Heart right ventricle (tissue), 16 donors: ENCODE measurements at regions not wholly inside any gene's neighbourhood (a gene's known extent, or its start where the extent isn't known, plus 50 kb on each side); places are given as distances from the start of the nearest gene placed in this dataset.
A peak's percentile ranks its signal among the peaks of the same experiment; 100 is the strongest.
"Not testable (repeated sequence)": the region's sequence is repeated elsewhere in the genome, so short reads cannot be mapped to it uniquely, and the experiment has no call there.

Experiments used
- ATAC-seq, 8 donors: fragments of 200-7000 bp; cut with Tn5 transposase; one replicate each; pipeline ENCODE4 v1.9.1; 2020; ENCODE audit warnings: mild to moderate bottlenecking in 8 of 8, moderate library complexity in 8 of 8, moderate number of reproducible peaks in 1 of 8
- DNase-seq, 2 donors: peaks; one replicate each; pipeline ENCODE4 v3.0.0-alpha.2; 2020
- H3K27ac ChIP-seq, 10 donors: fragments of 200-600 bp; sonication (generic) in 2 of 10; one replicate each; pipeline versions ENCODE4 v1.5.0 to v1.8.0; 2020 to 2022; ENCODE audit warnings: mild to moderate bottlenecking in 3 of 10
- H3K27me3 ChIP-seq, 7 donors: fragments of 200-600 bp; one replicate each; pipeline ENCODE4 v1.8.0; 2021 to 2022; ENCODE audit warnings: mild to moderate bottlenecking in 2 of 7
- H3K36me3 ChIP-seq, 9 donors: fragments of 200-600 bp; sonication (generic) in 1 of 9; one replicate each; pipeline versions ENCODE4 v1.5.0 to v1.8.0; 2020 to 2022; ENCODE audit warnings: mild to moderate bottlenecking in 2 of 9
- H3K4me1 ChIP-seq, 9 donors: fragments of 200-600 bp; sonication (generic) in 1 of 9; one replicate each; pipeline versions ENCODE4 v1.5.0 to v1.8.0; 2020 to 2022; ENCODE audit warnings: mild to moderate bottlenecking in 4 of 9
- H3K4me3 ChIP-seq, 10 donors: fragments of 200-600 bp; sonication (generic) in 2 of 10; one replicate each; pipeline versions ENCODE4 v1.5.0 to v1.8.0; 2020 to 2022; ENCODE audit warnings: mild to moderate bottlenecking in 7 of 10, moderate library complexity in 2 of 10
- H3K9me3 ChIP-seq, 11 donors: fragments of 200-600 bp in 10 of 11; sonication (generic) in 2 of 11; one replicate each; pipeline versions ENCODE4 v1.5.0 to v1.8.0; 2013 to 2022; ENCODE audit warnings: mild to moderate bottlenecking in 2 of 11, control low read depth in 1 of 11, moderate library complexity in 1 of 11
- WGBS, 2 donors: extraction: QIAGEN DNeasy Blood & Tissue Kit; methylation state at CpG; one replicate each; pipeline ENCODE4 v1.1.7; 2013; ENCODE audit warnings: inconsistent platforms in 1 of 2; 5-methylcytosine and 5-hydroxymethylcytosine counted together
- intact Hi-C, 10 donors: fragments of 100-400 bp; cut with DNase I; formaldehyde crosslinking; loops; one replicate each; pipeline versions ENCODE4 v1.11.1 to v1.14.2; 2022
- donor health status: Arrhythmogenic right ventricular cardiomyopathy.
- donor health status: ischemic (EF 13 %, LVEDD 7.1; RV severe dilation, severe dysfunction).
- donor health status: healthy with polysubstance abuse.
- donor health status: DM: no; HTN: yes; CAD: no.
- donor health status: DM: no; HTN: no; CAD: no.
- donor health status: ischemic (EF 25% LVEDD 6.9; RV normal size, moderate dysfunction).
- donor health status: ischemic (EF 25% LVEDD 5.7; RV mildly dilated, moderate dysfunction).
- donor health status: healthy.
- donor health status: DM: yes; HTN: yes; CAD: no.
- donor health status: Ischemic cardiomyopathy.
- donor health status: ischemic (EF 35%, LVEDD 5.7; RV mildly dilated, moderate dysfunction).
- donor health status: nonischemic (EF 11% LVEDD 7.7; RV severe dilation, severe dysfunction).
- donor health status: DM: yes; HTN: yes; CAD: no.
- donor health status: PGD.
- donor health status: ischemic (EF 29% LVEDD 5.4; RV normal size, mild dysfunction).
- donor health status: nonischemic (EF 23%, LVEDD 6.1; RV moderate dilation, normal function).

GRCh38 chr16:29355339-29356059, 51.0 kb downstream of the NPIPB11 start:
- 96 to 98% methylated on average over 21 of the region's 23 CpGs for WGBS, 2 donors
- H3K4me3 ChIP-seq, H3K27me3 ChIP-seq, H3K9me3 ChIP-seq, DNase-seq, H3K27ac ChIP-seq, intact Hi-C loops, ATAC-seq, H3K36me3 ChIP-seq, H3K4me1 ChIP-seq: not testable (repeated sequence)

DNA sequence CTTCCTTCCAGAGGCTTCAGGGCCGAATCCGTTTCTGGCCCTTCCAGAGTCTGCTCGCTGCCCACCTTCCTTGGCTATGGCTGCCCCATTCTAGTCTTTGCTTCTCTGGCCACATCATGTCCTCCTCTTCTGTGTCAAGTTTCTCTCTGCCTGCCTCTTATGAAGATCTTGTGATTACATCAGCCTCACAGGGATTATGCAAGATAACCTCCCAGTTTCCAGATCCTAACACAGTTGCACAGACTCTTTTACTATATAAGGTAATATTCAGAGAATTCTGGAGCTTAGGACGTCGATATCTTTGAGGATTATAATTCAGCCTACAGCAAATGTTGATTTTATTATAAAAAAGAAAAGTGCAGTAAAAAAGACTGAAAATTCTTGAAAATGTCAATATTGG, 52.1 kb downstream of the NPIPB11 start:
- H3K4me1 ChIP-seq: peaks cover 0 to 12% (median 0%) of the 10 kb centered on the region in 9 donors
- H3K36me3 ChIP-seq, H3K27ac ChIP-seq, intact Hi-C loops, H3K4me3 ChIP-seq, H3K9me3 ChIP-seq, H3K27me3 ChIP-seq, DNase-seq: not testable (repeated sequence)
- peak in 1 of 8 donors; percentile 66 for ATAC-seq
- WGBS, 2 donors: 71 to 74% methylated on average over 2 of the region's 5 CpGs

DNA sequence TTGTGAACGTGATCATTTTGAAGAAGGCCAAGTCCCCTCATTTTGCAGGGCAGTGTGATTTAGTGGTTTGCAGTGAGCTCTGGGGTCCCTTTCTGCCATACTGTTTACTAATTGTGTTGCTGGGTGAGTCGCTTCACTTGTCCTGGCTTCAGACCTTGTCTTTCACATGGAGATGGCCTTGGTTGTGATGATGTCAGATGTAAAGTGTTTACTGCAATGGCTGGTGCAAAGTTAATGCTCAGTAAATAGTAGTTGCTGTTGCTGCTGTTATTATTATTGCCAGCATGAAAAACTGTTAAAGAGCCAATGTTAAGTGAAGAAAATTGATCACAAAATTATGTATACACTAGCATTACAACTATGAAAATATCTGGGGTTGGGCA, 53.9 kb downstream of the NPIPB11 start:
- ATAC-seq, H3K27me3 ChIP-seq, intact Hi-C loops, DNase-seq, H3K4me3 ChIP-seq, H3K36me3 ChIP-seq, H3K9me3 ChIP-seq, H3K27ac ChIP-seq: not testable (repeated sequence)
- peaks cover 0 to 17% (median 3%) of the 10 kb centered on the region in 9 donors for H3K4me1 ChIP-seq
- WGBS, 2 donors: 97 to 100% methylated on average over 1 of the region's 2 CpGs

DNA sequence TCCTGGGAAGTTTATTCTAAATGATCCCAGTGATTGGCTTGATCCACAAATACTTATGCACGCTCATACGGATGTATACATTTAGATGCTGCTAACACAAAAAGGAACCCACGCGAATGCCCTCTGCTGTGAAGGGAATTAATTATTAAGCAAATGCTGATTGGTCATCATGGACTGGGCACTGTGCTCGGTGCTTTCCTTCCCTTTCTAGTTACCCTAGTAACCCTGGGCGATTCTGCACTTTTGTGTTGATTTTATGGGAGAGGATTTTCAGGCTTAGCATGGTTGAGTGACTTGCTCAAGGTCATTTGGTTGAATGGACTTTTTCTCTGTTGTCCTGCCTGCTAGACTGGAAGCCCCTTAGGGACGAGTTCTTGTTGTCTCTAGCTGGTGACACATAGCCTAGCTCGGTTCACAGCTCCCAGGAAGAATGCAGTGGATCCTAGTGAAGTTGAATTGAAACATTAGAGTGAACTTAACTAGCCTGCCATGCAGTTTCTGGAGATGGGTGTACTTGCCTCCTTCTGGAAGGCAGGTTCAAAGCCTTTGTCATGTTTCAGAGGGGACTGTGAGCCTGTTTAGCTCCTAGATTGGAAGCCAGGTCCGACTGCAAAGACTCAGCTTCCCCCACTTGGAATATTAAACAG, 54.4 kb downstream of the NPIPB11 start:
- H3K9me3 ChIP-seq, intact Hi-C loops, ATAC-seq, H3K36me3 ChIP-seq, DNase-seq, H3K27ac ChIP-seq, H3K4me3 ChIP-seq, H3K27me3 ChIP-seq: not testable (repeated sequence)
- 88 to 89% methylated on average over 9 of the region's 9 CpGs for WGBS, 2 donors
- H3K4me1 ChIP-seq: peaks cover 0 to 19% (median 3%) of the 10 kb centered on the region in 9 donors

GRCh38 chr16:29351271-29351969, 55.1 kb downstream of the NPIPB11 start:
- DNase-seq, intact Hi-C loops, H3K27ac ChIP-seq, H3K9me3 ChIP-seq, H3K36me3 ChIP-seq, H3K4me3 ChIP-seq, H3K27me3 ChIP-seq: not testable (repeated sequence)
- 64 to 77% methylated on average over 11 of the region's 15 CpGs for WGBS, 2 donors
- peaks cover 0 to 20% (median 3%) of the 10 kb centered on the region in 9 donors for H3K4me1 ChIP-seq
- ATAC-seq: peak in 1 of 8 donors; percentile 21

- peaks cover 0 to 20% (median 3%) of the 10 kb centered on the region in 9 donors for H3K4me1 ChIP-seq
- 67 to 79% methylated on average over 7 of the region's 7 CpGs for WGBS, 2 donors
- H3K27ac ChIP-seq, H3K4me3 ChIP-seq, H3K9me3 ChIP-seq, H3K27me3 ChIP-seq, H3K36me3 ChIP-seq, intact Hi-C loops: not testable (repeated sequence)
- ATAC-seq (peak; percentile 30 to 64 (median 43)), DNase-seq (peak; percentile 38 to 51)
Observed at GRCh38 chr16:29349966-29350365, 56.5 kb downstream of the NPIPB11 start.

DNA sequence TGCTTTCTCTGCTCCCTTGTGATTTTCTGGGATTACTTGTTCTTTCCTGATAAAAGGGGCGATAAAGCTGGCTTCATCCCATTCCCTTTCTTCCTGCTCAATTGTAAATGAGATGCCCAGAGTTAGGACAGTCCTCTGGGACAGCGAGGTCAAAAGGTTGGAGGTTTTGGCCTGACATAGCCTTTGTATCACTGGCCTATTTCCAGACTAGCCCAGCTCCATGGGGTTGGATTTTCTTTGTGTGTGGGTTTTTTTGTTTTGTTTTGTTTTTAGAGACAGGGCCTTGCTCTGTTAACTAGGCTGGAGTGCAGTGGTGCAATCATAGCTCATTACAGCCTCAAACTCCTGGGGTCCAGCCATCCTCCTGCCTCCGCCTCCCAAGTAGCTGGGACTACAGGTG, 57.8 kb downstream of the NPIPB11 start:
- H3K36me3 ChIP-seq, intact Hi-C loops, H3K4me3 ChIP-seq, DNase-seq, H3K27me3 ChIP-seq, H3K9me3 ChIP-seq: not testable (repeated sequence)
- 66% methylated on average over 3 of the region's 3 CpGs for WGBS, 2 donors
- H3K4me1 ChIP-seq: peaks cover 0 to 20% (median 3%) of the 10 kb centered on the region in 9 donors
- ATAC-seq: peak in 6 of 8 donors; percentile 12 to 35 (median 26)
- peak overlapping the region in 6 of 10 donors; percentile 12 to 47 (median 35) for H3K27ac ChIP-seq

DNA sequence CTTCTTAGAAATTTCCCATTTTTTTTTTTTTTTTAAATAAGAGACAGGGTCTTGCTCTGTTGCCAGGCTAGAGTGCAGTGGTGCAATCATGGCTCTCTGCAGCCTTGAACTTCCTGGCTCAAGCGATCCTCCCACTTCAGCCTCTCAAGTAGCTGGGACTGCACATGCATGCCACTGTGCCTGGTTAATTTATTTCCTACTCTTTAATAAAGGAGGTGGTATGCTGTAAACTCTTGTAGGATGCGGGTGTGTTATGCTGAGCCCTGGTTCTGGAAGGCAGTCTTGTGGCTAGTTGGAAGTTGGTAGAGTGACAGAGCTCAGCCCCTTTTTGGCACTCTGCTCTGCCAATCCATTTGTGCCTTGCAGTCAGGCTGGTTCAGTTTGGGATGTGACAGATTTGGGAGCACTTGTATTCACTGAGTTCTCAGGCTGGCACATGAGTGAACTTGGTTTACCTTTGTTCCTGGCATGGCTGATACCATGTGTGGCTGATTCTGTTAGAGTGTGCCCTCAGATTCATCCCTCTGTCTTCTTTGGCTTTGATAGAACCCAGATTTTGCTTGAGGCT, 58.3 kb downstream of the NPIPB11 start:
- H3K9me3 ChIP-seq, H3K4me3 ChIP-seq, H3K36me3 ChIP-seq, H3K27me3 ChIP-seq, intact Hi-C loops: not testable (repeated sequence)
- Histone ChIP-seq H3K27ac (peak overlapping the region in 1 of 10 donors; percentile 12), H3K4me1 (peaks cover 0 to 20% (median 3%) of the 10 kb centered on the region in 9 donors)
- 65 to 67% methylated on average over 1 of the region's 2 CpGs for WGBS, 2 donors
- DNase-seq: peak in 1 of 2 donors; percentile 29
- ATAC-seq: peak; percentile 68 to 90 (median 80)

- intact Hi-C loops, ATAC-seq, H3K27me3 ChIP-seq, DNase-seq, H3K36me3 ChIP-seq, H3K4me3 ChIP-seq, H3K9me3 ChIP-seq: not testable (repeated sequence)
- WGBS, 2 donors: 88 to 90% methylated on average over 7 of the region's 7 CpGs
- peak overlapping the region in 1 of 10 donors; percentile 31 for H3K27ac ChIP-seq
- H3K4me1 ChIP-seq: peaks cover 0 to 20% (median 3%) of the 10 kb centered on the region in 9 donors
Observed at GRCh38 chr16:29346796-29347580, 59.5 kb downstream of the NPIPB11 start.

GRCh38 chr16:29346203-29346602, 60.3 kb downstream of the NPIPB11 start:
- H3K4me3 ChIP-seq, H3K27me3 ChIP-seq, DNase-seq, ATAC-seq, H3K9me3 ChIP-seq, intact Hi-C loops, H3K36me3 ChIP-seq, H3K27ac ChIP-seq: not testable (repeated sequence)
- peaks cover 0 to 20% (median 3%) of the 10 kb centered on the region in 9 donors for H3K4me1 ChIP-seq
- WGBS, 2 donors: 89 to 91% methylated on average over 2 of the region's 2 CpGs
